Right lobe of liver (tissue), 4 donors: ENCODE measurements at regions not wholly inside any gene's neighbourhood (a gene's known extent, or its start where the extent isn't known, plus 50 kb on each side); places are given as distances from the start of the nearest gene placed in this dataset.

Source experiments
- POLR2A ChIP-seq: fragments of 450-650 bp; IDR thresholded peaks from one replicate; pipeline ENCODE4 v1.6.1; 2017; ENCODE audit warnings: antibody characterized with exemption, mild to moderate bottlenecking
- TF ChIP-seq, protein P1 (sequence below), 4 donors: fragments of 200-600 bp in 3 of 4; fragments of 450-650 bp in 1 of 4; IDR thresholded peaks; one replicate each; pipeline versions ENCODE4 v1.5.1 to v1.8.0; 2016 to 2022; ENCODE audit warnings: antibody characterized with exemption in 4 of 4, mild to moderate bottlenecking in 2 of 4
- donor health status: DM: no; HTN: no; CAD: no.
- donor health status: DM: no; HTN: no; CAD: no.
- donor health status: DM: no; HTN: yes; CAD: no.

DNA sequence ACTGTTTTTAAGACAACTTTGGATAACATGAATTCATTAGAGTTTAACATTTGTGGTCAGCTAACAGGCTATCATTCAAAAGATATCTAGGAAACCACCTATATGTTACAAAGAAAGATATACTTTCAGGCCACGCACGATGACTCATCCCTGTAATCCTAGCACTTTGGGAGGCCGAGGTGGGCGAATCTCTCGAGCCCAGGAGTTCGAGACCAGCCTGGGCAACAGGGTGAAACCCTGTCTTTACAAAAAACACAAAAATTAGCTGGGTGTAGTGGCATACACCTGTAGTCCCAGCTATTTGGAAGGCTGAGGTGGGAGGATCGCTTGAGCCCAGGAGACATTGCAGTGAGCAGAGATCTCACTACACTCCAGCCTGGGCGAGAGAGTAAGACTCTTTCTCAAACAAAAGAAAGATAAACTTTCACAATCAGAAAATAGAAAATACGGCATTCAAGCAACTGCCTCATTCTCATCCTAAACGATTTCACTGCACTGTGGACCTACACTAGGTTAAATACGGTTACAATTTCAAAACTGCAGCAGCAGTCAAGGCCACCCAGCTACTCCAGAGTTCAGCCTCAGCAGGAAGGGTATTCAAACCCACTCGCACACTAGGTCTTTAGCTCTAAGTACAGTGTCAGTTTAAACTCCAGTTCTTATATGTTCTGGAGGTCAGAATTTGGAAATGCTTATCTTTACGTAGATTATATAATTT is 250.0 kb upstream of the SLC39A10 start:
- TF ChIP-seq, protein P1, sequence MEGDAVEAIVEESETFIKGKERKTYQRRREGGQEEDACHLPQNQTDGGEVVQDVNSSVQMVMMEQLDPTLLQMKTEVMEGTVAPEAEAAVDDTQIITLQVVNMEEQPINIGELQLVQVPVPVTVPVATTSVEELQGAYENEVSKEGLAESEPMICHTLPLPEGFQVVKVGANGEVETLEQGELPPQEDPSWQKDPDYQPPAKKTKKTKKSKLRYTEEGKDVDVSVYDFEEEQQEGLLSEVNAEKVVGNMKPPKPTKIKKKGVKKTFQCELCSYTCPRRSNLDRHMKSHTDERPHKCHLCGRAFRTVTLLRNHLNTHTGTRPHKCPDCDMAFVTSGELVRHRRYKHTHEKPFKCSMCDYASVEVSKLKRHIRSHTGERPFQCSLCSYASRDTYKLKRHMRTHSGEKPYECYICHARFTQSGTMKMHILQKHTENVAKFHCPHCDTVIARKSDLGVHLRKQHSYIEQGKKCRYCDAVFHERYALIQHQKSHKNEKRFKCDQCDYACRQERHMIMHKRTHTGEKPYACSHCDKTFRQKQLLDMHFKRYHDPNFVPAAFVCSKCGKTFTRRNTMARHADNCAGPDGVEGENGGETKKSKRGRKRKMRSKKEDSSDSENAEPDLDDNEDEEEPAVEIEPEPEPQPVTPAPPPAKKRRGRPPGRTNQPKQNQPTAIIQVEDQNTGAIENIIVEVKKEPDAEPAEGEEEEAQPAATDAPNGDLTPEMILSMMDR (IDR thresholded peaks at IDR 0.05): no peak
- no peak for TF ChIP-seq POLR2A
